Femur (tissue), 1 donor: ENCODE measurements at regions not wholly inside any gene's neighbourhood (a gene's known extent, or its start where the extent isn't known, plus 50 kb on each side); places are given as distances from the start of the nearest gene placed in this dataset.

Experiments used
- DNase-seq: peaks from one replicate; pipeline ENCODE4 v3.0.0-alpha.2; 2017

GRCh38 chr2:205860885-205861284 is 178.6 kb downstream of the NRP2 start:
- DNase-seq, result no peak

DNA sequence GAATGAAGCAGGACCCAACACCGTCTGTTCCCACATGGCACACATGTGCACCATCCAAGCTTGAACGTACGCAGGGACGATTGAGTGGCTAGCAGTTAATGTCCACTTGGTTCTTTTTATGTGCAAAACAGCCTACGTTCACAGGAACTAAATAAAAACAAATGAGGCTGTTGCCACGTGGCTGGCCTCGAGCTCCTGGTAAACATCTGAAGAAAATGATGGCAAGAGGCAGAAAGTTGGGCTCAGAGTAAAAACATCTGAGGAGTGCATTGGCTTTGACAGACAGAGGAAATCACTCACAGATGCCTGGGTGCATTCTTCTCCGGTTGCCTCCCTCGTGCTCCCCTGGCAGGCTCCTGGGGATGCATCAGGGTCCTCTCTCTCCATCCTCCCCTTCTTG is 177.9 kb downstream of the NRP2 start:
- no peak for DNase-seq

DNA sequence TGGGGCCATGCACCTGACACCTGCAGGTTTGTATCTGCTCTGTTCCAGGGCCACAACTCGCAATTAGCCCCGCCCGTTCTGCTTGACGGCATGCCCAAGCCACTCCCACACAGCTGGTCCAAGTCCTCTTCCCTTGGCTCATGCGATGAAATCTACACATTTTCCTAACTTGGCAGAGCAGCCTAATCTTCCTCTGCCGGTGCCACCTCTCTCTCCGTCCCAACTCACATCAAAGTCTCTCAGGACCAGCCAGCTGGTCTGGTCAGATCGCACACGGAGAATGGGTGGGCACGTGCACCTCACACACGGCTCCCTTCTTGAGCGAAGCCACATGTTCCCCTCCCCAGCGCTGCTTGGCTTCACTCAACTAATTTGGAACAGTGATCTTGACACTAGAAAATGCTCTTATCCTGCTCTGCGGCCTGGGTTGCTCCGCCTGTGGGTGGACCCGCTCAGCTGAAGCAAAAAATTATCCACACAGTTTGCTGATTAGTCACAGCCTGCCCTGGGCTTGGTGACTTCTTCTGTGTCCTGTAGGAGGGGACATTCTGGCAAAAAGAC is 176.7 kb downstream of the NRP2 start:
- DNase-seq, result peak; percentile 69

GRCh38 chr2:205858275-205858674 is 176.0 kb downstream of the NRP2 start:
- DNase-seq, result no peak

DNA sequence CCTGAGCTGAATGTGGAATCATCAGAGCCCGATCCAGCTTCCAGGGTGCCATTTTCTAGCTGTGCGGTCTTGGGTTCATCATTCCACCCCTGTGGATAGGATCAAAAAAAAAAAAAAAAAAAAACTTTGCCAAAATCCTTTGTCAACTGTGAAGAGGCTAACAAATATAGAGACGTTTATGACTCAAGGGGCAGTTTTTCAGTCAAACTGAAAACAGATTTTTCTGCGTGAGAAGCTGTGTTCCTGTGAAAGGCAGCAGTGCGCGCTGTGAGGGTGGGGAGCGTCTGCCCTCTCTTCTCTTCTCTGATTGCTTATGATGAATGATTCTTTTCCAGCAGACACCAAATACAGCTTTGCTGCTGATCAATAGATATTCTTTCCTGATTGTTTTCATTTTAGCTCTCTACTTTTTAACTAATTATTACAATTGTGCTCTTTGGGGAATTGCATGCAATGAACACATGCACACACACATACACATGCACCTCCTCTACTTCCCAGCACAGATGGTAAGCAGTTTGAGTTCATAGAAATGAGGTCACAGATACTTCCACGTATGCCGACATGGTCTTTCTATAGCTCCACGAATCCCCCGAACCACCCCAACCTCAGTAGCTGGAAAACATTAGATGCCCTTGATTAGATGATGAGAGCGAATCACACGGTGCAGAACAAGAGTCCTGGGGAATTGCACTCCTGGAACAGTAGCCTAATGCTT is 175.4 kb downstream of the NRP2 start:
- DNase-seq, result no peak

DNA sequence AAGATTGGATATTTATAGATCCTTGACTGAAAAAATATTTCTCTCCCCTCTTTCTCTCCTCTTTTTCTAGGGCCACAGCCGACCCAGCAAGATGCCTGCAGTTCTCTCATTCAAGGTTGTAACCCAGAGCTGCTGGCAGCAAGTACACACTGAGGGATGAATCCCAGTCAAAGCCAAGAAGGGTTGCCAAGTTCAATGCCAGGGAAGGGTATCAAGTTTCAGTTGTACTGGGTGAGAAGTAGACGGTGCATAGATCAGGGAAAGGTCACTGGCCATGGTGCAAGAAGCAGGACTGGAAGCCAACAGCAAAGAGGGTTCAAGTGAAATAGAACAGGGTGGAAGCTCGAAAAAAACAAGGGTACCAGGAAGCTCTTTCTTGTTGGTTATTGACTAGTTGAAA is 170.2 kb downstream of the NRP2 start:
- DNase-seq, result peak; percentile 32

- no peak for DNase-seq
Observed at GRCh38 chr2:205850611-205851010, 168.3 kb downstream of the NRP2 start.

GRCh38 chr2:205850132-205850531 is 167.8 kb downstream of the NRP2 start:
- DNase-seq, result no peak

- DNase-seq, result peak; percentile 30
Observed at GRCh38 chr2:205849136-205849535, 166.8 kb downstream of the NRP2 start.

DNA sequence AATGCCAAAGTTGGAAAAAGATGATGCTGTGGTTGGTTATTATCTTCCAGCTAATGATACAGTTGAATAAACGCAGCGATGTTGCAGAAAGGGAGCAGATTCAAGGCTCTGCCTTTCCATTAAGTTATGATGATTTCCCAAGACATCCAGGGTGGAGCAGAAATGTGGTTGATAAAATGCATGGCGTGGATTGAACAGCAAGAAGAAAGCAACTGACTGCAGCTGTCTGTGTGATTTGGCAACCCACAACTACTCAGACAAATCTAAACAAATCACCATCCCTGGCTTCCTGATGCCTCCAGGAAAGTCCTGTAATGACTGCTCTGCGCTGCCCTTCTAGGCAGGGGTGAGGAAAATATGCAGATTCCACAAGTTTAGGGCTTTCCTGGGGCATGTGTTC is 166.3 kb downstream of the NRP2 start:
- peak; percentile 27 for DNase-seq
